CD4-positive, alpha-beta T cell treated with Interleukin-17A for 4 hours (primary cell): ENCODE measurements at regions not wholly inside any gene's neighbourhood (a gene's known extent, or its start where the extent isn't known, plus 50 kb on each side); places are given as distances from the start of the nearest gene placed in this dataset.
"Not testable (repeated sequence)": the region's sequence is repeated elsewhere in the genome, so short reads cannot be mapped to it uniquely, and the experiment has no call there.

ENCODE experiments used
- DNase-seq: peaks from one replicate; pipeline ENCODE4 v3.0.0-alpha.2; 2020; ENCODE audit warnings: mixed read lengths

DNA sequence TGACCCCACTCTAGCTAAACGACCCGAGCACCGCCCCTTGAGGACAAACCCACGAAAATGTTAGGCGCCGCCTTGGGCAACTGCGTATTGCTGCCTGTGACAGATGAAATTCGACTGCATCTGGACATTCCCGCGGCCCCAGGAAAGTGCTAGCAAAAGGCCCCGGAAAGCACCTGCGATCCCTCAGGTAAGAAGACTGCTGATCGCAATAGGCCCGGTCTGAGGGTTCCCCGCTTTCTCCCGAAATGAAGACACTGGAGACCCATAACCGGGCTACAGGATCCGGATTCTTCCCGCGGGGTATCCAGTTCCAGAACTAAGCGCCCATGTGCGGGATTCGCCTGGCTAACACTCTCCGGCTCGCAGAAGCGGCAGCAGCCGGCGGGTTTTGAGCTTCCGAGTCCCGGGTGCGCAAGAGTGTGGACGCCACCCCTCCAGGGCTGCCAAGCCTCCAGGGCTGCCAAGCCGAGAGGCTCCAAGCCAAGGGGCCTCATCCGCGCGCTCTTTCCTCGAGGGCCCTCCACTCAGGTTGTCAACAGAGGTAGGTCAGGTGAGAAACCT lies 157.9 kb upstream of the NBPF11 start:
- DNase-seq = no peak

DNA sequence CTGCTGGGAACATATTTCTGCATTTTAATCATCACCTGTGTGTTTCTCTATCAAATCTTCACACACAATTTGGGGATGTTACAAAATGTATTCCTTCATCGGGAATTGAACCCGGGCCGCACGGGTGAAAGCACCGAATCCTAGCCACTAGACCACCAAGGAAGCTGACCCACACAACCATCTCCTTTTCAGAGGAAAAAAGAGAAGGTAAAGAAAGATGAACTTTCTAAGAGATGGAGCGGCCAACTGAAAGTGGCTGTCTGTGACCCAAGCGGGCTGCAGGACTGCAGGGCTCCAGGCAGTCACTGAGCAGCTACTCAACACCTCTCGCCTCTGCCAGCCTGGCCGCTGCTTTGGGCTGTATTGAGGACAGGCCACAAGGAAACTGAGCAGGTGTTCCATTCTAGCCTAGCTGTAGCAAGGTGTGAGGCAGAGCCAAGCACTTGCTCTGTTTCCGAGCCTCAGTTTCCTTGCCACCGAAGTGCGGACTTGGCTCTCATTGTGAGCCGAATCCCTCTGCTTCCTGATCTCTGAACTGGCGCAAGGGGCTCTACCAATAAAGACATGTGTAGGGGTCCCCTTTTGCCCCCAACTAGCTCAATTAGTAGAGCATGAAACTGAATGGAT lies 156.9 kb upstream of the NBPF11 start:
- no peak for DNase-seq

DNA sequence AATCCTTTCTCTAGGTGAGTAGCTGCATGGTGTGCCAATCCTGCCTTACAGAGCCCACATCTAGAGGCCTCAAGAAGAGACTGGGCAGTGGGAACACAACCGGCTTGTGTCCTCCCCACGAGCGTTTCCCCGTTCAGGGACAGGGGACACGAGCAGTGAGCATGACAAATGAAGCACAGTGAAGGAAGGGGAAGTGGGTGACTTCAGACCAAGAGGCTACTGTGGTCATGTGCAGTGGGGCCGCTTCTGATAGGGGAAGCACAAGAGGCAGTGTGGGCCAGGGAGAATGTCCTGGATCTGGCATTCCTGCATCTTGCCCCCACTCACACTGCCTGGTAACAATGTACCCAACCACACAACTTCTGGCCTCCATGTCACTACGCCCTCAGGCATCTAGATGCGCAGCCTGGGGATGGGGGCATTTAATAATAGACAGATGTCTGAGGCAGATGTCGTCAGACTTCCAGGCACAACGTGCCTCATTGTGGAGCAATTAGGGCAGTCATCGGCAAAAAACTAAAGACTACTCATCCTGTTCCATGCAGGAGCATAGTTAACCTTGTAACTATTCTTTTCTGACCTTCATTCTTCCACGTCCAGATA lies 155.6 kb upstream of the NBPF11 start:
- no peak for DNase-seq

DNA sequence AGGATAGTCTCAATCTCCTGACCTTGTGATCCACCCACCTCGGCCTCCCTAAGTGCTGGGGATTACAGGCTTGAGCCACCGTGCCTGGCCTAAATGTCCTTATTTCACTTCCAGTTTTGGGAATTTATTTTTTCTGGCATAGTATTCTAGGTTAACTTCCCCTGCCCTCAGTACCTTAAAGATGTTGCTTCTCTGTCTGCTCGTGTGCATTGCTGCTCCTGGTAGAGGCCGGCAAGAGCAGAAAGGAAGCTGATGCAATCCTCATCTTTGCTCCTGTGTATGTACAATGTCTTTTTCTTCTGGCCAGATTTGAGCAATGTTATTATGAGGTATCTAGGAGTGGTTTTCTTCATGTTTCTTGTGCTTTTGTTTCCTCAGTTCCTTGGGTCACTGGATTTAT lies 152.9 kb upstream of the NBPF11 start:
- DNase-seq = not testable (repeated sequence)

DNA sequence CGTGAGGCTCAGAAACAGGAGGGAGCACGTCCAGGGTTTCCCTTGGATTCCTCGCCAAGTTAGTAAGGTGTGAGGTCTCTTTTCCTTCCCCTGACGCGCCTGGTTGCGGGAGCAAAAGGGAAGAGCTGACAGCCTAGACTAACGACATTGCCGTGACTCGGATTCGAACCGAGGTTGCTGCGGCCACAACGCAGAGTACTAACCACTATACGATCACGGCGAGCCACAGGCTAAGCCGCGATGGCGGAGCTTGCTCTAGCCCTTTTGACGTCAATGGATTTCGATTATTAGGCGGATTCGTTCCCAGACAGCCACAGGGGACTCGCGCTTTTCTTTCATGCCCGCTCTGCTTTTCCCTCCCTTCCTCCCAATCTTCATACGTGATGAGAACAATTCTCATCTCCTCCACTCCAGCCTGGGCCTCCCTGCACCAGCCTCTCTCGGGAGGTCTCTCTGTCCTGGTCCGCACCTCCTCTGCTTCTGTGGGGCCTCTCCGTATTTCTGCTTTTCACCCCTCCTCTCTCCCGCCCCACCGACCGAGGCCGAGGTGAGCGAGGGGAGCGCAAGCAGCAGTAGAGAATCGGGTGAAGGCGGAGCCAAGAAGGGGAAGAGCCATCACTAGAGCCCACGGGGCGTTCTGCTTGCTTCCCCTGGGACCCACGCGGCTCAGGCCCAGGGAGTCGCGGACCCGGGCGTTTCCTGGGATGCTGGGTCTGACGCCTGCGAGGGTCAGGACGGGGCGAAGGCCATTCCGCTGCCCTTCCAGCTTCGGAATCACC lies 150.7 kb upstream of the NBPF11 start:
- DNase-seq = not testable (repeated sequence)

DNA sequence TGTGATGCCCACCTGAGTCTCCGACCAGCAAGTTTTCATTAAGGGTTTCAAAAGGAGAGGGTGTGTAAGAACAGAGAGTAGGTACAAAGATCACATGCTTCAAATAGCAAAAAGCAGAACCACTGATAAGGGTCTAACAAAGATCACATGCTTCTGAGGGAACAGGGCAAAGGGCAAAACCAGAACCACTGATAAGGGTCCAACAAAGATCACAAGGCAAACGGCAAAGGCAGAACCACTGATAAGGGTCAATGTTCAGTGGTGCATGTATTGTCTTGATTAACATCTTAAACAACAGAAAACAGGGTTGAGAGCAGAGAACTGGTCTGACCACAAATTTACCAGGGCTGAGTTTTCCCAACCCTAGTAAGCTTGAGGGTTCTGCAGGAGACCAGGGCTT lies 145.8 kb upstream of the NBPF11 start:
- not testable (repeated sequence) for DNase-seq

DNA sequence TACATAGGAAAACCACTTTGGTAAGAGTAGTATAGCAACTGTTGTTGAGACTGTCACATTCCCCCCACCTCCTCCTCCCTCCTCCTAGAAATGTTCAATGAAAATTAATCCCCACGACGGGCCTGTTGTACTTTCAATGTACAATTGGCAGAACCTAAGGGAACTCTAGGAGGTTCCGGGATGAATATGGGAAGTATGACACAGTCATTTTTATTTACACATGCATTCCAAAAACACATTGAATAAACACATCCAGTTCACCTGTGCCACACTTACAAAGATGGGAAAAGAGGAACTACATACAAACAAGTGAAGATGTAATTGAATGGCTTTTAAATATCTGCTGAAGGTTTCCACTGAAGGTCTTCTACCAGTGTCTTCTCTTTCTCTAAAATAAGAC lies 144.4 kb upstream of the NBPF11 start:
- DNase-seq = no peak

DNA sequence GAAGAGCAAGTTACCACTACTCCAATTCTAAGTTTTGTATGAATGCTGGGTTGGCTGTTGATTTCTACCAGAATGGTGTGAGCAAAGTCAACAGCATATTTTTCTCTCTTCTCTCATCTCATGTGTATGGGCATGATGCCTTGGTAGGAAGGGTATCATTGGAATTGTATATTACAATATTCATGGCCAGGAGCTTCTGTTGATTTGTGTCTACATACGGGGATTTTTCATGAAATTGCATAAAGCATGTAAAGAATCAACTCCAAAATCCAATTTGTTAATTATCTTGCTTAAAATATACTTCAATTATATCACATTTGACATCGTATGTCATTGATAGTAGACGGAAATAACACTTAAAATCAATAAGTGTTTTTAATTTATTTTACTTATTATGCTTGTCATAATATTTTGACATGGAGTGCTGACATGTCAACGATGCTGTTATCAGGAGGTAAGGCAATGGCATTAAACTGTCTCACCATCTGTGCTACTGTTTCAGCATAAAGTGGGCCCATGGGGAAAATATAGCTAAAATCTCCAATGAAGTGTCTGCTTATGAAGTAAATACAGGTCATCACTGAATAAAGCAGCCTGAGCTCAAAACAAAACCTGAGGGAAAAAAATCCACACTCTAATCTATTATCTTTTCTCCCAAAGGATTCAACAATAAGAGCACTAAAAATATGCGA lies 142.2 kb upstream of the NBPF11 start:
- DNase-seq = no peak

DNA sequence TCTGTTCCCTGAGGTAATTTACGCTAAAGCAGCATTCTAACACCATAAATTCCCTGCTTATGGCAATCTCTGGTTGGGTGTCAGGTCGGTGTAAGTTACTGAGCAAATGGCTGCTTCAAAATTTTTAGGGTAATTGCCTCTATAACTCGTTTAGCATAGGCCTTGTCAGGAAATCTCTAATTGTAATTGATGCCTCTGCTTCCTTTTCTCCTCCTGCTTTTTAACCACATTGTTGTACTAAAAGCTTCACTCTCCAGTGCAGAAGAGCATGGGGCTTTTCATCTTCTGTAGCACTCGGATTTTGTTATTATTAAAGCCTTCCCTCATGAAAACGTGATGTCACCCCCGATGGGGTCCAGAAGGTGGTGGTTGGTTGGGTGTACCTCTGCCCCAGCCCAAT lies 141.6 kb upstream of the NBPF11 start:
- no peak for DNase-seq

DNA sequence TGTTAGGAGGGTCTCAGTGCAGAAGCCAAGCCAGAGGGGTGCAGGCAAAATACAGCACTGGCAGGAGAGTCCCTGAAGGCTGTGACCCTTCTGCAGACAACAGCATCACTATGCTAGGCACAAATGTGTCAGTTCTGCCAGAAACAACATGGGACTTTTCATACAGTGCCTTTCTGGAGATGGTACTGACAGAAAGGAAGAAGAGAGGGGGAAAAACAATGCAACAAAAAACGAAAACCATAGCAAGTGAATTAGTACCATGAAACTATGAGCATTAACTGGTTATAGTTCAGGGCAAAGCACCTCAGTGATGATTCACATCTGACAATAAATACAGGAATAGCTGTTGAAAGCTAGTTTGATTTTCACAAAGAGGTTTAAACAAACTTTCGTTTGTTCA lies 140.8 kb upstream of the NBPF11 start:
- DNase-seq = no peak

DNA sequence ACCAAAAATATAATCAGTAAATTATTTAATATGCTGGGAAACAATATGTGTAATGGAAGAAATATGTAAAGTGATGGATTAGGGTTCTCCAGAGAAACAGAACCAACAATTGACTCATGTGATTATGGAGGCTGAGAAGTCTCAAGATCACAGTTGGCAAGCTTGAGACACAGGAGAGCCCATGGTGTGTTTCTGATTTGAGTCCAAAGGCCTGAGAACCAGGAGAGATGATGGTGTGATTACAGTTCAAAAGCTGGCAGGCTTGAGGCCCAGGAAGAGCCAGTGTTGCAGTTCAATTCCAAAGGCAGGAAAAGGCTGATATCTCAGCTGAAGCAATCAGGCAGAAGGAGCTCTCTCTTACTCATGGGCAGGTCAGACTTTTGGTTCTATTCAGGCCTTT lies 138.8 kb upstream of the NBPF11 start:
- DNase-seq = no peak

DNA sequence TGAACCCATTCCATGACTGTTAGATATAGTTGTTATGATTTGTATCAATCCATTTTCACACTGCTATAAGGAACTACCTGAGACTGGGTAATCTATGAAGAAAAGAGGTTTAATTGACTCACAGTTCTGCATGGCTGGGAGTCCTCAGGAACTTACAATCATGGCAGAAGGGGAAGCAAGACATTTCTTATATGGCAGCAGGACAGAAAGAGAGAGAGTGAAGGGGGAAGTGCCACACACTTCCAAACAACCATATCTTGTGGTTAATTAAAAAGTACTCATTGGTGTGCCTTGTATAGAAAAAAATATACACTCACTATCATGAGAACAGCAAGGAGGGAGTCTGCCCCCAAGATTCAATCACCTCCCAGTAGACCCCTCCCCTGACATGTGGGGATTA lies 137.6 kb upstream of the NBPF11 start:
- DNase-seq = no peak

DNA sequence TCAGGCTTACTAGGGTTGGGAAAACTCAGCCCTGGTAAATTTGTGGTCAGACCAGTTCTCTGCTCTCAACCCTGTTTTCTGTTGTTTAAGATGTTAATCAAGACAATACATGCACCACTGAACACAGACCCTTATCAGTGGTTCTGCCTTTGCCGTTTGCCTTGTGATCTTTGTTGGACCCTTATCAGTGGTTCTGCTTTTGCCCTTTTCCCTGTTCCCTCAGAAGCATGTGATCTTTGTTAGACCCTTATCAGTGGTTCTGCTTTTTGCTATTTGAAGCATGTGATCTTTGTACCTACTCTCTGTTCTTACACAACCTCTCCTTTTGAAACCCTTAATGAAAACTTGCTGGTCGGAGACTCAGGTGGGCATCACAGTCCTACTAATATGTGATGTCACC lies 133.9 kb upstream of the NBPF11 start:
- DNase-seq = not testable (repeated sequence)

DNA sequence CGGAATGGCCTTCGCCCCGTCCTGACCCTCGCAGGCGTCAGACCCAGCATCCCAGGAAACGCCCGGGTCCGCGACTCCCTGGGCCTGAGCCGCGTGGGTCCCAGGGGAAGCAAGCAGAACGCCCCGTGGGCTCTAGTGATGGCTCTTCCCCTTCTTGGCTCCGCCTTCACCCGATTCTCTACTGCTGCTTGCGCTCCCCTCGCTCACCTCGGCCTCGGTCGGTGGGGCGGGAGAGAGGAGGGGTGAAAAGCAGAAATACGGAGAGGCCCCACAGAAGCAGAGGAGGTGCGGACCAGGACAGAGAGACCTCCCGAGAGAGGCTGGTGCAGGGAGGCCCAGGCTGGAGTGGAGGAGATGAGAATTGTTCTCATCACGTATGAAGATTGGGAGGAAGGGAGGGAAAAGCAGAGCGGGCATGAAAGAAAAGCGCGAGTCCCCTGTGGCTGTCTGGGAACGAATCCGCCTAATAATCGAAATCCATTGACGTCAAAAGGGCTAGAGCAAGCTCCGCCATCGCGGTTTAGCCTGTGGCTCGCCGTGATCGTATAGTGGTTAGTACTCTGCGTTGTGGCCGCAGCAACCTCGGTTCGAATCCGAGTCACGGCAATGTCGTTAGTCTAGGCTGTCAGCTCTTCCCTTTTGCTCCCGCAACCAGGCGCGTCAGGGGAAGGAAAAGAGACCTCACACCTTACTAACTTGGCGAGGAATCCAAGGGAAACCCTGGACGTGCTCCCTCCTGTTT lies 128.9 kb upstream of the NBPF11 start:
- not testable (repeated sequence) for DNase-seq

DNA sequence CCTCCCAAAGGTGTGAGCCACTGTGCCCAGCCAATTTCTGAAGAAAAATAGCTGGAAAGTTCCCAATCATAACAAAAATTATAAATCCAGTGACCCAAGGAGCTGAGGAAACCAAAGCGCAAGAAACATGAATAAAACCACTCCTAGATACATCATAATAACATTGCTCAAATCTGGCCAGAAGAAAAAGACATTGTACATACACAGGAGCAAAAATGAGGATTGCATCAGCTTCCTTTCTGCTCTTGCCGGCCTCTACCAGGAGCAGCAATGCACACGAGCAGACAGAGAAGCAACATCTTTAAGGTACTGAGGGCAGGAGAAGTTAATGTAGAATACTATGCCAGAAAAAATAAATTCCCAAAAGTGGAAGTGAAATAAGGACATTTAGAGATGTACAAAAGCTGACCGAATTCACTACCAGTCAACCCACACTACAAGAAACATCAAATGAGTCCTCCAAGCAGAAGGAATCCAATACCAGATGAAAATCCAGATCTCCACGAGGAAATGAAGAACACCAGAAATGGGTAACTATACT lies 127.0 kb upstream of the NBPF11 start:
- DNase-seq = not testable (repeated sequence)

DNA sequence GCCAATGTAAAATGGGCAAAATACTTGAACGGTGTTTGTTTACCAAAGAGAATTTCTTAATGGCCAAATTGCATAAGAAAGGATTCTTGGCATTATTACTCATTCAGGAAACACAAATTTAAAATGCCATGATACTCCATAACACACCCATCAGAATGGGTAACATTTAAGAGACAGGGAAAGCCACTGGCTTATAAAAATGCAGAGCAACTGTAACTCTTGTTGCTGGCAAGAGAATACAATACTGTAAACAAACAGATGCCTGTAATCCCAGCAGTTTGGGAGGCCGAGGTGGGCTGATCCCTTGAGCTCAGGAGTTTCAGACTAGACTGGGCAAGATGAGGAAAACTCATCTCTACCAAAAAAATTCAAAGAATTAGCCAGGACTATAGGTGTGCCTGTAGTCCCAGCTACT lies 125.8 kb upstream of the NBPF11 start:
- not testable (repeated sequence) for DNase-seq

DNA sequence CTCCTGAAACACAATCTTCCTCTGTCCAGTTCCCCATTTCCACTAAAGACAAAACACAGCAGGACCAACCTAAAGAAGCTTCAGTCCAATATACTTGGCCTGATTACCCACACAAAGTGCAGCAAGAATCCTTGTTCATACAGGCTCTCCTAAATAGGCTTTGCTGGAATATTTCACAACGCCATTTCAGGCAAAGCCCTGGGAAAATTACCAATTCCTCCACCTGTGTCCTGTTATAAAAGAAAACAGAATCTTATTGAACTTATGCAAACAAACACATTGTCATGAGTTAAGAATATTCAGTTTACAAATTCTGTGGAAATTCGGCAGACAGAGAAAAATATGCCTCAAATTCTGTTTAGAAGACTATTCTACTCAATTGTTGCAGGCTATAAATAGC lies 115.0 kb upstream of the NBPF11 start:
- DNase-seq = not testable (repeated sequence)

DNA sequence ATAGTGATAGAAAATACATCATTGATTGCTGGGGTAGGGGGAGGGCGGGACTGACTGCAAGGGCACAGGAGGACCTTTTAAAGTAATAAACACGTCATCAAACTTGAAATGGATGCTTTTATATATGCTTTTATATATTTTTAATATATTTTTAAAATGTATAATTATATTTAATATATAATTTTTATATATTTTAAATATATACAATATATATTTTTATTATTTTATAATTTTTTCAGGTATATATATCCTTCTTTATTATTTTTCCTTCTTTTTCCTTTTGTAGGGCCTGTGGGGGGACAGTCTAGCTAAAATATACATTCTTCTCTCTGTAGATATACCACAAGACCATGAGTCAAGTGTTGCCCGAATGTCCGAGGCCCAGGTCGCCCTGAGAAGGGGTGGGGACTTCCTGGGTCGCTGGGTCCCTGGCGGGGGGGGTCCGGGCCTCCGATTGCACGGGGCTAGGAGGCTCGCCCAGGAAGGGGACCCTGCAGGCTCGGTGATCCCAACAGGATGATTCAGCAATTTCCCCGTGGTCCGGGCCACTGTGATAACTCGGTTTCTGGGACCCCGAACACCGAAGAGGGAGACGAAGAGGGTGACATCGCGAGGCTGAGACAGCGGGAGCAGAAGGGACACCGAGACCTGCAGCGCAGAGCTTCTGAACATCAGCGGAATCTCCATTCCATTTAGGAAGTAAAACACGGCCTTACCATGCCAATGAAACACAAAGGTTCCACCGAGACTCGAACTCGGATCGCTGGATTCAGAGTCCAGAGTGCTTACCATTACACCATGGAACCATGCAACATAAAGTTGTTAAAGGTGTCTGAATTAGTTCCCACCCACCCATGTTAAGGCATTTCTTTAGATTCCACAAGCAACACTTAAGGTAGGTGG lies 112.5 kb upstream of the NBPF11 start:
- DNase-seq = no peak

DNA sequence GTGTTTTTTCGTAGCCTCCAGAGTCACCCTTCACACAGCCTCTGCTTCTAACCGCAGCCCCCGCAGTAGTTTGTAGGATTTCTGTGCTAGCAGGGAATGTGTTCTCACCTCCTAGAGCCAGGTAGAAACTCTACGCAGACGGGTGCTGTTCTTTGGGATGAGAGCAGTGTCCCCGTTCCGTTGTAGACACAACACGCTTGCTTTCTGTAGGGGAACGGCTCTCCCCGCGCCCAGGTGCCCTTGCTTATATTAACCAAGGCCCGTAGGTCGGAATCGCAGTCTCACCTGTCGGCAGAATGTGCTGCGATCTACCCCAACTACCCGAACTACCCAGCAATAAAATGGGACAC lies 111.8 kb upstream of the NBPF11 start:
- DNase-seq = peak; percentile 31

DNA sequence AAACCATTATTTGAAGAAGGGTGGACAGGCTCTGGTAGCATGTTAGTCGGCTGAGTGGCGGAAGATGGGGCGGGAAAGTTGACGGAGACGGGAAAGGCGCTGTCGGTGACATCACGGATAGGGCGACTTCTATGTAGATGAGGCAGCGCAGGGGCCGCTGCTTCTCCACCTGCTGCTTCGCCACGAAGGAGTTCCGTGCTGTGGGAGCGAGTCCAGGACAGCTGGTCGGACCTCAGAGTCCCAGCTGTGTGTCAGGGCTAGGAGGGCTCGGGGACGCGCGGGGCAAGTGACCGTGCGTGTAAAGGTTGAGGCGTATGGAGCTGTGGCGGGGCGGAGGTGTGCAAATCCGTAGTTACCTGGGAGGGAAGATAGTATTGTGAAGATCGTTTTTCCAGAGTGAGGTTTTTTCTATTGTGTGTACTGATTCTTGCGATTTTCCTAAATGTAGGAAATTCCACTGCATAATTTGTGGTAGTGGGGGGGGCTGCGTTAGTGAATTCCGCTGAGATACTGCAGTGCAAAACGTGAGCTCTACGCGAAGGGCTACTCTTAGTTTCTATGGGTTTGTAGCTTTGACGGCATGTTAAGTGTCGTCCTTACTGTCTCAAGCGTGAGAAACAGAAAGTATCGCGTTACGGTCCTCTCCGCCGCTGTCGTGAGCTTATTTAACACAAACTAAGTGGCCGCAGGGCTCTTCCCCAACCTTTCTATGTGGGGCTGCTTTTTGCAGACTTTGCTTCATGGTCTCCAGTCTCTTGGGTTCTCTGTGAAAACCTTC lies 111.2 kb upstream of the NBPF11 start:
- DNase-seq = peak; percentile 45
